Subcutaneous abdominal adipose tissue (tissue), 5 donors: ENCODE measurements at regions not wholly inside any gene's neighbourhood (a gene's known extent, or its start where the extent isn't known, plus 50 kb on each side); places are given as distances from the start of the nearest gene placed in this dataset.
"Not testable (repeated sequence)": the region's sequence is repeated elsewhere in the genome, so short reads cannot be mapped to it uniquely, and the experiment has no call there.

Source experiments
- H3K27ac ChIP-seq: one replicate; pipeline ENCODE4 v1.7.0; 2013; ENCODE audit warnings: low read depth, mild to moderate bottlenecking, inconsistent platforms, low read length, moderate library complexity
- H3K27me3 ChIP-seq, 5 donors: one replicate each; pipeline ENCODE4 v1.7.0; 2013; ENCODE audit warnings: low read length in 5 of 5, inconsistent platforms in 1 of 5; ENCODE audit not compliant: control insufficient read depth in 5 of 5, insufficient read depth in 4 of 5
- H3K36me3 ChIP-seq, 5 donors: one replicate each; pipeline ENCODE4 v1.7.0; 2013; ENCODE audit warnings: low read length in 5 of 5; ENCODE audit not compliant: control insufficient read depth in 5 of 5, insufficient read depth in 5 of 5
- H3K4me1 ChIP-seq, 5 donors: one replicate each; pipeline ENCODE4 v1.7.0; 2013; ENCODE audit warnings: low read length in 5 of 5, mild to moderate bottlenecking in 3 of 5, moderate library complexity in 1 of 5; ENCODE audit not compliant: control insufficient read depth in 5 of 5, insufficient read depth in 5 of 5
- H3K4me3 ChIP-seq, 5 donors: one replicate each; pipeline ENCODE4 v1.7.0; 2013; ENCODE audit warnings: low read length in 5 of 5, low read depth in 1 of 5
- H3K9ac ChIP-seq, 5 donors: one replicate each; pipeline ENCODE4 v1.7.0; 2013; ENCODE audit warnings: low read length in 5 of 5, mild to moderate bottlenecking in 4 of 5, moderate library complexity in 3 of 5
- H3K9me3 ChIP-seq, 5 donors: one replicate each; pipeline ENCODE4 v1.7.0; 2013; ENCODE audit warnings: low read length in 5 of 5; ENCODE audit not compliant: control insufficient read depth in 5 of 5
- donor health status: healthy.
- donor health status: healthy.
- donor health status: healthy.
- donor health status: healthy.
- donor health status: healthy.

DNA sequence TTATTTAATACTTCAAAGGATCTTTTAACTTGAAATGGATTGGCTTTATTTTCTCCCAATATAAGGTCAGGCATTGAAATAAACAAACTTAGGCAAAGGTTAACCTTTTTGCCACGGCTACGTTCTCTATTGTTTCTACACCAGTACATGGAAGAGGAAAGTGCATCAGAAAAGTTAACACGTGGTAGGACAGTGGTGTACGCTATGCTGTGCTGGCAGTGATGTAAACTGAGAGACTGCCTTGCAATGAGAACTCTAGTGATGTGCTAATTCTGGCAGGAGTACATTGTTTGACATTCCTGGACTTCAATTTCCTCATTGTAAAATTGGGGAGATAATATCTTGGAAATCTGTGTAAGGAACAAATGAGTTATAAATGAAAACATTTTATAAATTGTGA lies 208.2 kb downstream of the TMA16 start:
- Histone ChIP-seq H3K4me3 (no peak overlapping the region), H3K9ac (no peak overlapping the region), H3K27ac (no peak overlapping the region), H3K4me1 (no peaks in the 10 kb centered on the region), H3K9me3 (no peaks in the 10 kb centered on the region), H3K36me3 (no peaks in the 10 kb centered on the region), H3K27me3 (peaks cover 0 to 3% (median 0%) of the 10 kb centered on the region in 5 donors)

DNA sequence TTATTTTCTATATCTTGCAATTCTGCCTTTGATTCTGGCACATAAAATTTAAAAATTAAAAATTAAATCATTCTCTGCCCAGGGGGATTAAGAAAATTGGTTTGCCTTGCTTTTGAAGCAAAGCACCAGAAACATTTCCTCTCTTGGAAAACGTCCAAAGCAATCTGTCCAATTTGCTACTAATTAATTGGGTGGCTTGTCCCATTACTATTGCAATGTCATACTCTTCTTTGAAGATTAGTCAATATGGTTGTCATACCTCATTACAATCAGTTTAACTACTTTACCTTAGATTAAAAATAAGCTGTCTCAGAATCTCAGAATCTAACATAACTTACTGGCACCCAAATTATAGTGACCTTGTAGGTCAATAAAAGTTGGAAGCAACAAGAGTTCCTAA lies 208.8 kb downstream of the TMA16 start:
- no peak overlapping the region for H3K27ac ChIP-seq
- no peaks in the 10 kb centered on the region for H3K9me3 ChIP-seq
- H3K27me3 ChIP-seq: peaks cover 0 to 3% (median 0%) of the 10 kb centered on the region in 5 donors
- H3K4me3 ChIP-seq: no peak overlapping the region
- H3K9ac ChIP-seq: no peak overlapping the region
- no peaks in the 10 kb centered on the region for H3K36me3 ChIP-seq
- no peaks in the 10 kb centered on the region for H3K4me1 ChIP-seq

DNA sequence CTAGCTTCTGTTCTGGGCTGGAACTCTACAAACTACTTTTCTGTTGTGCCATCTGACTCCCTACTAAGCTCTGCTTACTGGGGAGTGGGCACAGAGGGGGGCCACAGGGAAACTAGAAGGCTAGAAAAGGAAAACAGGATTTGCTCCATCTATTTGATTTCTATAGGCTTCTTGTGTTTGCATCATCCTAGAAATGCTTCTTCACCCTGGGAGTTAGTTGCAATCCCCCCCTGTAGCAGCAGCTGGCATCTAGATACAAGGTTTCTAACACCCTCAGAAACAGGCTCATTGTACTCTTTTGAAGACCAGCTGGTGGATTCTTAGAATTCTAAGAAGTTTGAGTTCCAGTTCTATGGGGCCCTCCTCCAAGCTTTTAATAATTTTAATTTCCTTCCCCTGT lies 213.4 kb downstream of the TMA16 start:
- H3K4me3 ChIP-seq: no peak overlapping the region
- H3K9ac ChIP-seq: no peak overlapping the region
- H3K4me1 ChIP-seq: no peaks in the 10 kb centered on the region
- H3K9me3 ChIP-seq: no peaks in the 10 kb centered on the region
- peaks cover 0 to 3% (median 0%) of the 10 kb centered on the region in 5 donors for H3K27me3 ChIP-seq
- H3K27ac ChIP-seq: no peak overlapping the region
- H3K36me3 ChIP-seq: no peaks in the 10 kb centered on the region

DNA sequence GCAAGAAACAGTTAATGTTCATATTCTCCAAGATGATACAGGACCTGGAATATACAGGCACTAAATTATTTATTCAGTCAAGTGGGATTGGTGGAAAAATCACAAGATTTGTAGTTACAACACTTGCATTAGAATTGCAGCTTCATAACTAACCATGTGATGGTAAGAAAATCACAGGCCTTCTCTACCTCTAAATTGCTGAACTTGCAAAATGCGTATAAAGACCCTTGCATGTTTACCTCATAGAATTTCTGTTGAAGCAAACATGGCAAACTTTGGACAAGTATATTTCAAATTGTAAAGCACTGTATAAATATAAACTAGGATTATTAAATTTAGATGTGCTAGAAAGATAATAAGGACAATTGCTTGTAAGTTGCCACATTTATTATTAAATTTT lies 215.1 kb downstream of the TMA16 start:
- Histone ChIP-seq H3K4me1 (no peaks in the 10 kb centered on the region), H3K27me3 (peaks cover 0 to 3% (median 0%) of the 10 kb centered on the region in 5 donors), H3K9me3 (no peaks in the 10 kb centered on the region), H3K27ac (no peak overlapping the region), H3K4me3 (no peak overlapping the region), H3K9ac (no peak overlapping the region), H3K36me3 (no peaks in the 10 kb centered on the region)

DNA sequence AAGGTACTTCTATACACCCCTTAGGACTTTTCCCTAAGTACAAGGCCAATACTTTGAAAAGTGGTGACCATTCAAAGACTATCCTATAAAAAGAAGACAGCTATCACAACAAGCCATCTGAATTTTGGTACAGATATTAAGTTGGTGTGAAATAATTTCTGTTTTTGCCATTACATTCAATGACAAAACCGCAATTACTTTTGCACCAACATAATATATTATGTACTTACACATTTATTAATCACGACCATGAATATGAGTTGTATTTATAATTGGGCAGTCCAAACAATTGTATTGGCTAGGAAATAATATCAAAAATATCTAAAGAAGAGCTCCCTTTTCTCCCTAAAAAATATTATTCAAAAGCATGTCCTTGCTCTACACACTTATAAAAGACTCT lies 215.7 kb downstream of the TMA16 start:
- Histone ChIP-seq H3K9ac (no peak overlapping the region), H3K9me3 (no peaks in the 10 kb centered on the region), H3K36me3 (no peaks in the 10 kb centered on the region)

DNA sequence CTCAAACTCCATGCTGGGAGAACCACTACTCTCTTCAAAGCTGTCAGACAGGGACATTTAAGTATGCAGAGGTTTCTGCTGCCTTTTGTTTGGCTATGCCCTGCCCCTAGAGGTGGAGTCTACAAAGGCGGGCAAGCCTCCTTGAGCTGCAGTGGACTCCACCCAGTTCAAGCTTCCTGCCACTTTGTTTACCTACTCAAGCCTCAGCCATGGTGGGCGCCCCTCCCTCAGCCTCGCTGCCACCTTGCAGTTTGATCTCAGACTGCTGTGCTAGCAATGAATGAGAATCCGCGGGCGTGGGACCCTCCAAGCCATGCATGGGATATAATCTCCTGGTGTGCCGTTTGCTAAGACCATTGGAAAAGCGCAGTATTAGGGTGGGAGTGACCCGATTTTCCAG lies 230.0 kb downstream of the TMA16 start:
- H3K9ac ChIP-seq, H3K27me3 ChIP-seq, H3K36me3 ChIP-seq, H3K27ac ChIP-seq, H3K9me3 ChIP-seq, H3K4me3 ChIP-seq, H3K4me1 ChIP-seq: not testable (repeated sequence)

More for the DNA sequence above, 215.7 kb downstream of the TMA16 start:
- no peaks in the 10 kb centered on the region for H3K4me1 ChIP-seq
- no peak overlapping the region for H3K4me3 ChIP-seq
- H3K27ac ChIP-seq: no peak overlapping the region
- H3K27me3 ChIP-seq: peaks cover 0 to 3% (median 0%) of the 10 kb centered on the region in 5 donors

DNA sequence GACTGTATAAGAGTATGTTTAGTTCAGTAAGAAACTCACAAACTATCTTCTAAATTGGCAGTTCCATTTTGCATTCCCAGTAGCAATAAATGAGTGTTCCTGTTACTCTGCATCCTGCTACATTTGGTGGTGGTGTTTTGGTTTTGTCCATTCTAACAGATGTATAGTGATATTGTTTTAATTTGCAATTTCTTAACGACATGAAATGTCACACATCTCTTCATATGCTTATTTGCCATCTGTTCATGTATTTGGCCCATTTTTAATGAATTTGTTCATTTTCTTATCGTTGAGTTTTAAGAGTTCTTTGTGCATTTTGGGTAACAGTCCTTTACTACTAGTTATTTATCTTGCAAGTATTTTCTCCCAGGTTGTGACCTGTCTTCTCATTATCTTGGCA lies 232.2 kb downstream of the TMA16 start:
- Histone ChIP-seq H3K27ac (no peak overlapping the region), H3K36me3 (no peaks in the 10 kb centered on the region), H3K9me3 (peaks cover 0 to 3% (median 0%) of the 10 kb centered on the region in 5 donors), H3K4me1 (no peaks in the 10 kb centered on the region), H3K4me3 (no peak overlapping the region), H3K27me3 (no peaks in the 10 kb centered on the region), H3K9ac (no peak overlapping the region)

DNA sequence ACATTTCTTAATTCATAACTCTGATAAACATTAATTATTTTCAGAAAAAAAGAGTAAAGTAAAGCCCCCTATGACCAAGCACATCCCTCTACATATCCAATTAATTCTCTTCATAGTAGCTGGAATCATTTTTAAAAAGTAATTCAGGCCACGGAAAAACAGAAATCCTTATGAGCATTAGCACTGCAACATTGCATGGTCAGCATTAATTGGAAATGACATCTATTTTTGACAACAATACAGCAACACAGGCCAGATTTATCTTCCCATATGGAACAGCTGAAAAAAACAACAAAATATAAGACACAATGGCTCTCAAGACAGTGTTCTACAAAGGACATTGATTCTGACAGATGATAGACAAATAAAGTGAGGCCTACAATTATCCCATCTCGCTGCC lies 236.6 kb downstream of the TMA16 start:
- no peak overlapping the region for H3K27ac ChIP-seq
- no peak overlapping the region for H3K9ac ChIP-seq
- no peaks in the 10 kb centered on the region for H3K27me3 ChIP-seq
- peaks cover 0 to 3% (median 0%) of the 10 kb centered on the region in 5 donors for H3K9me3 ChIP-seq
- H3K4me1 ChIP-seq: no peaks in the 10 kb centered on the region
- no peak overlapping the region for H3K4me3 ChIP-seq
- no peaks in the 10 kb centered on the region for H3K36me3 ChIP-seq

DNA sequence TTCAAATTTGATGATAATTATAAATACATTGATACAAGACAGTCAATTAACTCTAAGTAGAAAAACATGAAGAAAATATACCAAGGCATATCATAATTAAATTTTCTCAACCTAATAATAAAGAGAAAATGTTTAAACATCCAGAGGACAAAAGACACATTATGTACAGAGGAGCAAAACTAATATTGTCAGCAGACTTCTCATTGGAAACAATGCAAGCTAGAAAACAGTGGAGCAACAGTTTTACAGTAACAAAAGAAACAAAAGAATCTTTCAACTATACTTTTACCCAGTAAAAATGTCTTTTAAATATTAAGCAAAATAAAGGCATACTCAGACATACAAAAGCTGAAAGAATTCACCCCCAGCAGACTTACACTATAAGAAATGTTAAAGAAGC lies 238.0 kb downstream of the TMA16 start:
- Histone ChIP-seq H3K9me3 (peaks cover 0 to 3% (median 0%) of the 10 kb centered on the region in 5 donors), H3K4me1 (no peaks in the 10 kb centered on the region), H3K27ac (no peak overlapping the region), H3K9ac (no peak overlapping the region), H3K36me3 (no peaks in the 10 kb centered on the region), H3K27me3 (no peaks in the 10 kb centered on the region), H3K4me3 (no peak overlapping the region)

DNA sequence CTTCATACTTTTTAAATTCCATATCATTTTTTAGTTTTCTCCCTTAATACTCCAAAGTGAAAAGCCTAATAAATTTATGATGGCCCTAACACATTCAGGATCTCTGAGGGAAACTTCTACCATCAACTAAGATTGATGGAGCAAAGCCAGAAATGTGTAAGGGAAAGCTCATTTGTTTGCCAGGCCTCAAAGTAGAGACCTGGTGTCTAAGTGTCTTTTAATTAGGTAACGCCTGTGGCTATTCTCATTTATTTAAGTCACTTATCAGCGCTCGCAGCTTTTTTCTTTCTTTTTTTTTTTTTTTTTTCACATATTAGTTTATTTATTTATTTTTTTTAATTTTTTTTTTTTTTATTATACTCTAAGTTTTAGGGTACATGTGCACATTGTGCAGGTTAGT lies 242.4 kb downstream of the TMA16 start:
- H3K27me3 ChIP-seq: no peaks in the 10 kb centered on the region
- H3K9ac ChIP-seq: no peak overlapping the region
- H3K36me3 ChIP-seq: no peaks in the 10 kb centered on the region
- no peak overlapping the region for H3K27ac ChIP-seq
- no peaks in the 10 kb centered on the region for H3K4me1 ChIP-seq
- H3K4me3 ChIP-seq: no peak overlapping the region
- H3K9me3 ChIP-seq: peaks cover 0 to 2% (median 0%) of the 10 kb centered on the region in 5 donors

DNA sequence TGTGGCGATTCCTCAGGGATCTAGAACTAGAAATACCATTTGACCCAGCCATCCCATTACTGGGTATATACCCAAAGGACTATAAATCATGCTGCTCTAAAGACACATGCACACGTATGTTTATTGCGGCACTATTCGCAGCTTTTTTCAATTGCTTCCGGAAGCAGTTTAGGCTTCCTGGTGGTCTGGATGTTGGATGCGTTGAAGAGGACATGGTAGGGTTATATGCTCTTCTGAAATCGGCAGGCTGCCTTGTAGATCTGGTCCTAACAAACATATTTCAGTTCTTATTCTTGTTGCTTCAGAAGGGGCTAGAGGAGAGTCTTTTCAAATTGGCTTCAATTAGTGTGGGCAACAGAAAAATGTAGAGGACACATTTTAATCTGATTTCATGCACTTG lies 243.4 kb downstream of the TMA16 start:
- not testable (repeated sequence) for H3K4me1 ChIP-seq, H3K27ac ChIP-seq, H3K9me3 ChIP-seq, H3K36me3 ChIP-seq, H3K27me3 ChIP-seq, H3K9ac ChIP-seq, H3K4me3 ChIP-seq
